Esophagus muscularis mucosa (tissue), 3 donors: ENCODE measurements at regions not wholly inside any gene's neighbourhood (a gene's known extent, or its start where the extent isn't known, plus 50 kb on each side); places are given as distances from the start of the nearest gene placed in this dataset.

ENCODE experiments used
- CTCF ChIP-seq, 3 experiments: fragments of 200-600 bp in 2 of 3; fragments of 450-650 bp in 1 of 3; sonication (generic) in 2 of 3; IDR thresholded peaks; one replicate each; pipeline ENCODE4 v1.5.1; 2017 to 2019; ENCODE audit warnings: antibody characterized with exemption in 3 of 3, mild to moderate bottlenecking in 2 of 3, moderate library complexity in 1 of 3
- POLR2A ChIP-seq: fragments of 450-650 bp; IDR thresholded peaks from one replicate; pipeline ENCODE4 v1.6.1; 2017; ENCODE audit warnings: antibody characterized with exemption, moderate library complexity, mild to moderate bottlenecking, low read depth

DNA sequence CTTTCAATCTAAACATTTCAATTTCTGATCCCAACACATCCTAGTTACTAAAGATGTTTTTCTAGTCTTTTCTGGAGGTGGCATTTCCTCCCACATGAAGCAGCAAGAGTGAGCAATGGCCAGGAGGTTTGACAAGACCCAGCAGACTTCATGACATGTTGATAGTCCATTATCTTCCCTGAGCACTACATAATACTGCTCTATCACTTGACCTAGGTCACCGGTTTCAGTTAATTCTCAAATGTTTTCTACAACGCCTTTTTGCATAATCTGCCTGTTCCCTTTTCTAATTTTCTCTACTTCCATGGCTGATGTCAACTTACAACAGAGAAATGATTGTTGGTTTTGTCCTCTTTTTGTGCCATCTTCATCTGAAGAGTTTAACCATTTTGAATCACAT lies 62.0 kb upstream of the GPRIN3 start:
- TF ChIP-seq POLR2A: no peak
- TF ChIP-seq CTCF (IDR thresholded peaks at IDR 0.05): no peak
